HG03342 (cell line): ENCODE measurements at regions not wholly inside any gene's neighbourhood (a gene's known extent, or its start where the extent isn't known, plus 50 kb on each side); places are given as distances from the start of the nearest gene placed in this dataset.

Source experiments
- ATAC-seq: cut with Tn5 transposase; IDR thresholded peaks from one replicate; pipeline ENCODE4 v1.9.1; 2021; ENCODE audit warnings: mild to moderate bottlenecking, moderate library complexity; ENCODE audit not compliant: unreplicated experiment

DNA sequence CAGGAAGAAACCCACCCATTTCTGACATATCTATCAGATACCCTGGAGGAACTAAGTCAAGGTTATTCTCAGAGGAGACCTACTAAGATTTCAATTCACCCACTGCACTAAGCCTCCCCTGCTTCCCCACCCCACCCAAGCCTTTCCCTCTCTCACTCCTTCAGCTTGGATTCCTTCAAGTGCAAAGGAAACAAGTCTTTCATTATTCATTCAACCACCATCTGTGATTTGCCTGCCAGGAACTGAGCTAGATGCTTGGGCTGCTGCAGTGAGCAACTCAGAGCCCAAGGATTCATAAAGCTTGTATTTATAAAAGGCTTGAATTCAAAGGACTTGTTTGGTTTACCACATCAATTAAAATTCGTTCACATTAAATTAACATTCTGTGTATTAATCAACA lies 161.3 kb downstream of the GXYLT1 start:
- ATAC-seq, result no peak

DNA sequence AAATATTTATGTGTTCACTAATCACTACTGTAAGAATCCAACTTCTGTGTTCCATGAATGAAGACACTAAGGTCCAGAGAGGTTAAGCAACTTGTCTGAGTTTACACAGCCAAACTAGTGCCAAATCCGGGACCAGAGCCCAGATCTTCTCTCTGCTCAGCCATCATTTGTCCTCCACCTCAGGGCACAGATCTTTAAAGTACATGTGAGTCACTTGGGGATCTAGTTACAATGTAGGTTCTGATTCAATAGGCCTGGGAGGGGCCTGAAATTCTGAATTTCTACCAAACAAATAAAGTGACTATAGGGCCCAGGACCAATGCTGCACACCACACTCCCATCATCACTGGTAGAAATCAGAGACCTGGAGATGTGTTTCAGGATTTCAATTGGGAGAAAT lies 162.9 kb downstream of the GXYLT1 start:
- ATAC-seq, result no peak

GRCh38 chr12:41981013-41981412 lies 163.7 kb downstream of the GXYLT1 start:
- no peak for ATAC-seq

DNA sequence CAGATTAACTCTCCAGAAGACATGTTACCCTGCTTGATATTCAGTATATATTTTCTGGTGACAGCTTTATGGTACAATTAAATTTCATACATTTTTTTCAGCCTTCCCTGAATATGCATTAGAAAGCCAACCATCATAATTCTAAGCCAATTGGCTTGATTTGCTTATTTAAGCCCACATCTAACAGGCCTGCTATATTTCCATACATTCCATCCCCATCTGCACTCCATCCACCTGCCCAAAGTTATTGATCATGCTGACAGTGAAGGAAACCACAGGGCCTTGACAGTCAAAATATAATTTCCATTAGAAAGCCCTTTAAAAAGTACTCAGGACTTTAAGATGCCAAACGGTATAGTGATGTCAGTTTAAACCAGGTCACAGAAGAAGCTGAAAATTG lies 164.3 kb downstream of the GXYLT1 start:
- no peak for ATAC-seq

- ATAC-seq, result no peak
These were observed 165.1 kb downstream of the GXYLT1 start for GRCh38 chr12:41979574-41979973.

DNA sequence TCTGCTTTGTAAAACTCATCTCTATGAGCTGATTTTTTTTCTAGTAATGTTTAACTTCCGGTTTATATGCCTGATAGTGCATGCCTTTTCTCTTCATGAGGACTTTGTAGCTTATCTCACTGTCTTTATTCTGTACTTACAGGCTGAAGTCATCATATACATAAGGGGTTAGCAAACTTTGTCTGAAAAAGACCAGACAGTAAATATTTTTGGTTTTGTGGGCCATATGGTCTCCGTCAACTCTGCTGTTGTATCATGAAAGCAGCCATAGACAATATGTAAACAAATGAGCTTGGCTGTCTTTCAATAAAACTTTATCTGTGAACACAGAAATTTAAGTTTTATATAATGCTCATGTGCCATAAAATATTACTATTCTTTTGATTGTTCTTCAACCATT lies 172.1 kb downstream of the GXYLT1 start:
- ATAC-seq, result no peak

DNA sequence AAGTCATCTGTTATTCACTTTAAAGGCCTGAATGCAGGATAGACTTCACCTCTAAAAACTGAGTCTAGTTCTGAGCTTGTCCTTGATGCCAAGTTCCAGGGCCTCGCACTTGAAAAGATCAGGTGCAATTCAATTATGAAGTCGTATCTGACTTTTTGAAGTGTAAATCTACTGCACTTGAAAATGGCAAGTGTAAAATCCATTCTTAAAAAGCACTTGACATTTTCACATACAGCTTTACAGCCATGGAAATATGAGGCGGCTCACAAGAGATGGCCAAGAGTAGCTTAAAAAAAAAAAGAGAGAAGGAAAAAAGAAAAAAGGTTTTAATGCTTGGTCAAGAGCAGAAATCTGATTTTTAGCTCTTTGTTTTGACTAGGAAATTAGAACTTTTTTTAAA lies 172.5 kb downstream of the GXYLT1 start:
- no peak for ATAC-seq

DNA sequence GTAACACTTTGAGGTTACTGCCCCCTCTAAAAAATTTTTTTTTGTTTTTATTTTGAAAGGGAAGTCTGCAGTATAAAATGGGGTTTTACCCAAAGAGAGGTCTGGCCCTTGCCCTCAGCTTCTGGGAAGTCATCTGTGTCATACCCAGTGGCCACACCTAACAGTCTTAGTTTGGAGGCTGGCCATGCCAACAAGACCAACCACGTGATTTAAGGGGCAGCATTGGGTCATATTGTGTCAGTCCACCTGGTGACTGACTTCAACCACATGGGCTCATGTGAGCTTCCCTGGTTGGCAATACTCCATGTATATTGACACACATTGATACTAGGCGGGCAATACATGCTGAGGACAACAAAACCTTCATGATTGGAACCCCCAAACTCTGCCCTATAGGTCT lies 173.9 kb downstream of the GXYLT1 start:
- no peak for ATAC-seq

- ATAC-seq, result no peak
These were observed 176.1 kb downstream of the GXYLT1 start for GRCh38 chr12:41968599-41968998.

GRCh38 chr12:41967668-41968500 lies 176.8 kb downstream of the GXYLT1 start:
- no peak for ATAC-seq

GRCh38 chr12:41966916-41967315 lies 177.8 kb downstream of the GXYLT1 start:
- ATAC-seq, result no peak

- ATAC-seq, result no peak
These were observed 178.7 kb downstream of the GXYLT1 start for GRCh38 chr12:41966001-41966400.

DNA sequence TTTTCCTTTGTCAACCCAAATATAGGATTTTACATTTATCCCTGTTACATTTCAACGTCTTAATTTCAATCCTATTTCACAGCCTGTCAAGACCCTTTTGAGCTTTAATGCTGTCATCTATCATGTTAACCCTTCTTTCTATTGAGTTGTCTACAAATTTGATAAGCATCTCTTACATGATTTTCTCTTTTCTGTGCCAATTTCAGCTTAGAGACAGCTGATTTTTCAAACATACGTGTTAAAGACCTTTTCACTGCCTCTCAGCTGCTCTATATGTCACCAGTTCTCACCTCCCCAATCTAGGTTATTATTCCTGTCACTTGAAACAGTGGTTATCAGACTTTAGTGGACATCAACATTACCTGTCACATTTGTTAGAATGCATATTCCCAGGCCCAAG lies 181.3 kb downstream of the GXYLT1 start:
- ATAC-seq, result no peak

- ATAC-seq, result no peak
These were observed 182.5 kb downstream of the GXYLT1 start for GRCh38 chr12:41962171-41962572.

DNA sequence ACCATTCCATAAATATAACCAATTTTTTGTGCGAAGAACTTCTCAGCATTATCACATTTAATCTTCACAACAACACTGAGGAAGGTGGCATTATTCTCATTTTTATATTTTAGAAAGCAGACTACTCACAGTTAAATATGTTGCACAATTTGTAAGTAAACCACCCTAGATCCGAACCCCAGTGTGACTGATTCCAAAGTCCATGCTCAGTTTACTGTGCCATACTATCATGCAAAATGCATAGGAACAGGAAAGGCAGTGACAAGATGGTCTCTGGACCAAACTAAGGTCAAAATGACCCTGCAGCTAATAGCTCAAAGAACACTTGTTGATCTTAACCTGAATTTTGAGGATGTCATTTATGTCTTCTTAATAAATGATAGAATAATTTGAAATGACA lies 185.4 kb downstream of the GXYLT1 start:
- ATAC-seq, result no peak

DNA sequence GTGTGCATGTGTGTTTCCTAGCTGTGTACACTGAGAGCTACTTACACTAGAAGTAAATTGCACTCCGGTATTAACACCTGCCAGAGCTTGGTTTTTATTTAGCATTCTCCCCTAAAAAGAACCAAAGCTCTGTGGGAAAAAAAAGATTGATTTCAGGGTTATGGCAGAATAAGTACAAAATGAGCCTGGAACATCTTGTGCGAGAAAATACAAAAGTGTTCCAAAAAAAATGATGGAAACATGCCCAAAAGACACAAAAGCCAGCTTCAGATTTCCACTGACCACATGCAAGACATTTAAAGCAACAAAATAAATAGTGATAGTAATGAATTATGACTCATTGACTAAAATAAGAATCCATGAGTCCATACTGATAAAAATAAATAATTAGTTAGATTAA lies 188.3 kb downstream of the GXYLT1 start:
- ATAC-seq, result no peak

- ATAC-seq, result peak; percentile 53
These were observed 194.2 kb downstream of the GXYLT1 start for GRCh38 chr12:41950455-41950854.

DNA sequence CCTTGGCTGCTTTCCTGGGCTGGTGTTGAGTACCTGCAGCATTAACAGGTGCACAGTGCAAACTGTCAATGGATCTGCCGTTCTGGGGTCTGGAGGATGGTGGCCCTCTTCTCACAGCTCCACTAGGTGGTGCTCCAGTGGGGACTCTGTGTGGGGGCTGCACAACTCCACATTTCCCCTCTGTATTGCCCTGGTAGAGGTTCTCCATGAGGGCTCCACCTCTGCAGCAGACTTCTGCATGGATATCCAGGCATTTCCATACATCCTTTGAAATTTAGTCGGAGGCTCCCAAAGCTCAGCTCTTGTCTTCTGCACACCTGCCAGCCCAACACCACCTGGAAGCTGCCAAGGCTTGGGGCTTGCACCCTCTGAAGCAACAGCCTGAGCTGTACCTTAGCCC lies 198.6 kb downstream of the GXYLT1 start:
- no peak for ATAC-seq

- no peak for ATAC-seq
These were observed 200.5 kb downstream of the GXYLT1 start for GRCh38 chr12:41944216-41944615.

GRCh38 chr12:41943671-41944070 lies 201.0 kb downstream of the GXYLT1 start:
- no peak for ATAC-seq

DNA sequence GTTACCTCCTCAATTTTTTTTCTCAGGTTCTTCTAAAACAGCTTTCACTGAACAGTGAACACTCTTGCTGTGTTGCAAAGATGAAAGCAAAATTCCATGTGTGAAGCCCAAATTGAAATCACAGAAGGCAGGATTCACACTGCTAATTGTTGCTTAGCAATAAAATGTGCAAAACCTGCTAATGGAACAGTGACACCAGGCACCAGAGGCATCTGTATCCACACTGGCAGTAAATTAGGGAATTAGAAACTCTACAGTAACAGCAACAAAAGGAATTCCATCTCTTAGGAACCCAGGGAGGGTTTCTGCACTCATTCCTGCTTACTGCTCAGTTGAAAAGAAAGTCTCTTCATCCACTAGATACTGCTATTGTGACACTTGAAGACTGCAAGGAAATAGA lies 202.3 kb downstream of the GXYLT1 start:
- ATAC-seq, result no peak

DNA sequence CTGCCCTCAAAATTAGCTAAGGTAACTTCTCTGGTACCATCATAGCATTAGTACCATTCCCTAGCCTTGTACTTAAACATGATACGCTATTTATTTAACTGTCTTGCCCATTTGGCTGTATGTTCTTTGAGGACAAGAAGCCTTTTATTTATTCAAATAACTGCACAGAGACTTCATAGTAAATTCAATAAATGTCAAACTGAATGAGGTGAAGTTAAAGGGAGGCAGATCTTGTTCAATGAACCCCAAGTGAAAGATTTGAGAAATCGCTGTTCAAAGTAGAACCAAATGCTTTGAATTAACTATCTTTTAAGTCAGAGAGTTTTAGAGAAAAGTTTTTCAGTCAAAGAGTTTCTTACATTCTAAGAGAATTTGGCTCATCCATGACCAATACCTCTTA lies 203.6 kb downstream of the GXYLT1 start:
- ATAC-seq, result no peak

DNA sequence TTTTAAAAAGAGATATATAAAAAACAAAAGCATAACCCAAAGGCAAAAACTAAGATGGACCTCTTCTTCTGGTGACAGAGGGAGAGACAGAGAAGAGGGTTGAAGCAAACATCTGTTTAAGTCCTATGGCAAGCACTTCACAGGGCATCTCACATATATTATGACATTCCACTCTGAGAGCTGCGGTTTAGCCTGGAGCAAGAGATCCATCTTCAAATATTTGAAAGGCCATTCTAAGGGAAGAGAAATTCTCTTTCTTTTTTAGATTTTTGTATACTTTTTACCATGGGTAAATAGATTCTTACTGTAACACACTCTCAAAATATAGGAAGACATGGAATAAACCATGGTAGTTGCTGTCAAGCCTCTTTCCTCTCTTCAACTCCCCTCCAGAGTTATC lies 204.1 kb downstream of the GXYLT1 start:
- ATAC-seq, result no peak
